Transverse colon (tissue), 4 donors: ENCODE measurements at regions not wholly inside any gene's neighbourhood (a gene's known extent, or its start where the extent isn't known, plus 50 kb on each side); places are given as distances from the start of the nearest gene placed in this dataset.

ENCODE experiments used
- DNase-seq: peaks from one replicate; pipeline ENCODE4 v3.0.0-alpha.2; 2019
- H3K27ac ChIP-seq, 4 donors: fragments of 200-600 bp; sonication (generic); 2 replicates each; pipeline ENCODE4 v1.5.1; 2016 to 2018; ENCODE audit warnings: inconsistent platforms in 4 of 4
- H3K27me3 ChIP-seq: fragments of 200-600 bp; sonication (generic); 2 replicates; pipeline ENCODE4 v1.5.1; 2017; ENCODE audit warnings: inconsistent platforms
- H3K36me3 ChIP-seq, 4 donors: fragments of 200-600 bp; sonication (generic); 2 replicates each; pipeline ENCODE4 v1.5.1; 2017 to 2019; ENCODE audit warnings: inconsistent platforms in 4 of 4
- H3K4me1 ChIP-seq, 4 donors: fragments of 200-600 bp; sonication (generic); 2 replicates each; pipeline ENCODE4 v1.5.1; 2017 to 2020; ENCODE audit warnings: inconsistent platforms in 4 of 4
- H3K4me3 ChIP-seq, 4 donors: fragments of 200-600 bp; sonication (generic); 1 replicate in 1 of 4; 2 replicates in 3 of 4; pipeline versions ENCODE4 v1.5.1 to v1.6.1; 2017 to 2019; ENCODE audit warnings: inconsistent platforms in 4 of 4
- H3K9me3 ChIP-seq, 2 donors: fragments of 200-600 bp; sonication (generic); 2 replicates each; pipeline ENCODE4 v1.5.1; 2017 to 2019; ENCODE audit warnings: inconsistent platforms in 2 of 2
- CTCF ChIP-seq, 5 experiments: fragments of 200-600 bp in 3 of 5; fragments of 450-650 bp in 2 of 5; sonication (generic) in 3 of 5; IDR thresholded peaks; 1 replicate in 2 of 5; 2 replicates in 3 of 5; pipeline ENCODE4 v1.5.1; 2016 to 2017; ENCODE audit warnings: antibody characterized with exemption in 5 of 5, inconsistent platforms in 3 of 5, mild to moderate bottlenecking in 2 of 5, moderate library complexity in 1 of 5
- EP300 ChIP-seq: sonication (generic); formaldehyde crosslinking; IDR thresholded peaks from one replicate; pipeline ENCODE4 v1.6.1; 2017; ENCODE audit warnings: antibody characterized with exemption, low read depth
- POLR2A ChIP-seq: fragments of 450-650 bp; IDR thresholded peaks from one replicate; pipeline ENCODE4 v1.6.1; 2016; ENCODE audit warnings: antibody characterized with exemption, mild to moderate bottlenecking, moderate library complexity
- POLR2AphosphoS5 ChIP-seq, 3 donors: sonication (generic); formaldehyde crosslinking; IDR thresholded peaks; one replicate each; pipeline ENCODE4 v1.6.1; 2016; ENCODE audit warnings: antibody characterized with exemption in 3 of 3
- WGBS, 2 donors: methylation state at CpG; one replicate each; pipeline ENCODE4 v1.1.5; 2018; ENCODE audit warnings: low coverage in 1 of 2; 5-methylcytosine and 5-hydroxymethylcytosine counted together
- in situ Hi-C, 4 donors: fragments of 200-750 bp; cut with MboI; loops; one replicate each; pipeline versions ENCODE4 v1.15.0 to v1.15.1; 2017; ENCODE audit warnings: low sequenced_read_pairs in 3 of 4, low pct_ligation_motif_present in 1 of 4, low pct_unique_long_range_greater_than_20kb in 1 of 4
- intact Hi-C: fragments of 100-400 bp; cut with DNase I; formaldehyde crosslinking; loops from one replicate; pipeline ENCODE4 v1.15.1; 2023; ENCODE audit warnings: low total_unique reads

GRCh38 chr3:146382386-146382785 lies 87.0 kb downstream of the PLSCR2 start:
- Histone ChIP-seq H3K9me3 (no peaks in the 10 kb centered on the region), H3K27me3 (no peaks in the 10 kb centered on the region), H3K4me3 (no peak overlapping the region), H3K27ac (no peak overlapping the region), H3K4me1 (peaks cover 0 to 15% (median 2%) of the 10 kb centered on the region in 4 donors), H3K36me3 (no peaks in the 10 kb centered on the region)
- in situ Hi-C loops = no loop called here
- peak in 3 of 5 experiments; percentile 11 to 25 (median 17) for TF ChIP-seq CTCF (IDR thresholded peaks at IDR 0.05)
- TF ChIP-seq POLR2AphosphoS5 (IDR thresholded peaks at IDR 0.05) = no peak
- peak; percentile 41 for DNase-seq
- intact Hi-C loops = no loop called here
- WGBS, 2 donors = 79% methylated on average over 1 of the region's 1 CpG; no CpG with 5 or more reads in 1 of the 2 donors

GRCh38 chr3:146380046-146380445 lies 89.3 kb downstream of the PLSCR2 start:
- in situ Hi-C loops = no loop called here
- Histone ChIP-seq H3K4me3 (no peak overlapping the region), H3K4me1 (peaks cover 0 to 15% (median 2%) of the 10 kb centered on the region in 4 donors), H3K27me3 (no peaks in the 10 kb centered on the region), H3K9me3 (no peaks in the 10 kb centered on the region), H3K36me3 (no peaks in the 10 kb centered on the region), H3K27ac (peak overlapping the region; percentile 32 to 67 (median 50))
- no peak for DNase-seq
- intact Hi-C loops = no loop called here
- no peak for TF ChIP-seq CTCF (IDR thresholded peaks at IDR 0.05)
- TF ChIP-seq POLR2A = no peak
- TF ChIP-seq POLR2AphosphoS5 (IDR thresholded peaks at IDR 0.05) = peak in 1 of 3 donors; percentile 29
- 41% methylated on average over 2 of the region's 2 CpGs; no CpG with 5 or more reads in 1 of the 2 donors for WGBS, 2 donors

- no peaks in the 10 kb centered on the region for H3K36me3 ChIP-seq
- no peak for DNase-seq
- in situ Hi-C loops (no loop called here), intact Hi-C loops (no loop called here)
- H3K27me3 ChIP-seq = no peaks in the 10 kb centered on the region
- H3K9me3 ChIP-seq = no peaks in the 10 kb centered on the region
- TF ChIP-seq CTCF (IDR thresholded peaks at IDR 0.05) (no peak), POLR2A (no peak), POLR2AphosphoS5 (IDR thresholded peaks at IDR 0.05) (no peak), EP300 (no peak)
- no peak overlapping the region for H3K4me3 ChIP-seq
- no peak overlapping the region for H3K27ac ChIP-seq
- peaks cover 0 to 9% (median 0%) of the 10 kb centered on the region in 4 donors for H3K4me1 ChIP-seq
- WGBS, 2 donors = 77 to 89% methylated on average over 3 of the region's 3 CpGs
These were observed 94.1 kb downstream of the PLSCR2 start for GRCh38 chr3:146375219-146375618.

GRCh38 chr3:146374146-146374545 lies 95.2 kb downstream of the PLSCR2 start:
- Histone ChIP-seq H3K4me1 (peaks cover 0 to 7% (median under 1%) of the 10 kb centered on the region in 4 donors), H3K4me3 (no peak overlapping the region), H3K36me3 (no peaks in the 10 kb centered on the region), H3K9me3 (no peaks in the 10 kb centered on the region), H3K27ac (no peak overlapping the region), H3K27me3 (no peaks in the 10 kb centered on the region)
- 25 to 41% methylated on average over 2 of the region's 2 CpGs for WGBS, 2 donors
- intact Hi-C loops (no loop called here), in situ Hi-C loops (no loop called here)
- no peak for DNase-seq
- no peak for TF ChIP-seq CTCF (IDR thresholded peaks at IDR 0.05)
- no peak for TF ChIP-seq EP300
- no peak for TF ChIP-seq POLR2A
- no peak for TF ChIP-seq POLR2AphosphoS5 (IDR thresholded peaks at IDR 0.05)
